Iris pigment epithelial cell (primary cell): ENCODE measurements at regions not wholly inside any gene's neighbourhood (a gene's known extent, or its start where the extent isn't known, plus 50 kb on each side); places are given as distances from the start of the nearest gene placed in this dataset.
A peak's percentile ranks its signal among the peaks of the same experiment; 100 is the strongest.

Source experiments
- DNase-seq: peaks from one replicate; pipeline ENCODE4 v3.0.0-alpha.2; 2011; ENCODE audit warnings: low read depth

GRCh38 chr2:15780234-15780633 lies 160.1 kb upstream of the MYCN start:
- DNase-seq: no peak

GRCh38 chr2:15780912-15781574 lies 159.3 kb upstream of the MYCN start:
- no peak for DNase-seq

GRCh38 chr2:15782009-15782751 lies 158.2 kb upstream of the MYCN start:
- DNase-seq: peak; percentile 17

GRCh38 chr2:15782769-15783294 lies 157.5 kb upstream of the MYCN start:
- no peak for DNase-seq

GRCh38 chr2:15783489-15783888 lies 156.9 kb upstream of the MYCN start:
- no peak for DNase-seq

- DNase-seq: no peak
These were observed 156.1 kb upstream of the MYCN start for GRCh38 chr2:15784106-15784885.

GRCh38 chr2:15784886-15785801 lies 155.2 kb upstream of the MYCN start:
- no peak for DNase-seq

- DNase-seq: no peak
These were observed 154.2 kb upstream of the MYCN start for GRCh38 chr2:15786003-15786654.

- no peak for DNase-seq
These were observed 153.4 kb upstream of the MYCN start for GRCh38 chr2:15786901-15787300.

GRCh38 chr2:15787535-15788454 lies 152.6 kb upstream of the MYCN start:
- no peak for DNase-seq

- DNase-seq: no peak
These were observed 151.9 kb upstream of the MYCN start for GRCh38 chr2:15788455-15788829.

- no peak for DNase-seq
These were observed 151.5 kb upstream of the MYCN start for GRCh38 chr2:15788830-15789229.

GRCh38 chr2:15789381-15790062 lies 150.8 kb upstream of the MYCN start:
- no peak for DNase-seq

GRCh38 chr2:15790326-15790725 lies 150.0 kb upstream of the MYCN start:
- no peak for DNase-seq

GRCh38 chr2:15790838-15791237 lies 149.5 kb upstream of the MYCN start:
- DNase-seq: no peak

GRCh38 chr2:15791294-15791693 lies 149.1 kb upstream of the MYCN start:
- DNase-seq: no peak

GRCh38 chr2:15792331-15792730 lies 148.0 kb upstream of the MYCN start:
- no peak for DNase-seq

- no peak for DNase-seq
These were observed 147.1 kb upstream of the MYCN start for GRCh38 chr2:15793078-15793913.

GRCh38 chr2:15793978-15794377 lies 146.4 kb upstream of the MYCN start:
- DNase-seq: no peak
